ENCODE measurements at regions not wholly inside any gene's neighbourhood (a gene's known extent, or its start where the extent isn't known, plus 50 kb on each side); places are given as distances from the start of the nearest gene placed in this dataset.

DNA sequence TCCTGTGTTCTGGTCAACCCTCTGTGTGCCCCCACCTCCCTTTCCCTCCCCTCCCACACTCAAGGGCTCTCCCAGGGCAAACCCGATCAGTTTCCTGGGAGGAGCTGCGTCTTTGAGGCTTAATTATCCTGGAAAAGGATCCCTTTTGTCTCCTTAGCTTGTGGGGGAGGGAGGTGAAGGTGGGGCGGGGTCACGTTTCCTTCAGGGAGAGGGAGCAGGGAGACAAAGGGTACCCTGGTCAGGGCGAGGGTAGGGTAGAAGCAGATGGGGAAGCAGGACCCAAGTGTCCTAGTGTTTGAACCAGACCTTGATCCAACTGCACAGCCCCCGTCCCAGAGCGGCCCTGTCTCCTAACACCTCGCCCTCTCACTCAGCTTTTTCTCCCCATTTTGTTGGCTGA lies 90.1 kb downstream of the HIF1AN start:
- no peaks in the 10 kb centered on the region for H3K79me1 ChIP-seq (ENCODE audit: low read depth, low read length)
- no peak overlapping the region for H2AK5ac ChIP-seq (ENCODE audit: low read depth, low read length)
- H3K14ac ChIP-seq (ENCODE audit: low read length), result no peak overlapping the region
- H4K8ac ChIP-seq (ENCODE audit: low read depth, low read length), result no peak overlapping the region
- H3K18ac ChIP-seq (ENCODE audit: low read length), result no peak overlapping the region
- H2BK15ac ChIP-seq (ENCODE audit: low read length), result no peak overlapping the region
- no peak overlapping the region for H2BK12ac ChIP-seq (ENCODE audit: low read length)
- H2BK120ac ChIP-seq (ENCODE audit: low read depth, low read length), result no peak overlapping the region
- no peak overlapping the region for H3K27ac ChIP-seq (replicated peaks; ENCODE audit: low read length)
- peak overlapping the region; percentile 56 for H2AFZ ChIP-seq (ENCODE audit: low read length)
- H3K23ac ChIP-seq (ENCODE audit: low read depth, low read length, poor library complexity), result no peak overlapping the region
- no peak overlapping the region for H3K4me2 ChIP-seq (ENCODE audit: insufficient read depth, low read length, poor library complexity, severe bottlenecking)
- H3K4me1 ChIP-seq (ENCODE audit: control insufficient read depth in 2 of 2, insufficient read depth in 1 of 2, low read depth in 1 of 2, low read length in 2 of 2), result peaks cover 0 to 12% of the 10 kb centered on the region in 2 donors
- no peak overlapping the region for H4K91ac ChIP-seq (ENCODE audit: low read depth, low read length, poor library complexity)
- H3K4me3 ChIP-seq (ENCODE audit: low read length in 2 of 2), result no peak overlapping the region
- peak; percentile 32 for DNase-seq (ENCODE audit: low spot score)
- H3K9me3 ChIP-seq (replicated peaks in 1 of 2; ENCODE audit: control insufficient read depth in 2 of 2, insufficient read depth in 1 of 2, low read depth in 1 of 2, low read length in 2 of 2), result no peaks in the 10 kb centered on the region
- no peaks in the 10 kb centered on the region for H3K36me3 ChIP-seq (replicated peaks in 1 of 2; ENCODE audit: control insufficient read depth in 2 of 2, insufficient read depth in 2 of 2, low read length in 2 of 2)
- peaks cover 2 to 61% (median 52%) of the 10 kb centered on the region in 3 experiments for H3K27me3 ChIP-seq (ENCODE audit: control insufficient read depth in 3 of 3, insufficient read depth in 3 of 3, low read depth in 1 of 3, low read length in 3 of 3)
- peak overlapping the region; percentile 12 for H3K9ac ChIP-seq (ENCODE audit: low read depth, low read length, poor library complexity)
- H2BK5ac ChIP-seq (ENCODE audit: low read length), result no peak overlapping the region
- no CpG with 5 or more reads among the region's 8 CpGs for WGBS, 2 donors (ENCODE audit: extremely low coverage in 2 of 2, insufficient read length in 2 of 2, insufficient replicate concordance in 1 of 2)
- H3K4ac ChIP-seq (ENCODE audit: low read length), result no peak overlapping the region

DNA sequence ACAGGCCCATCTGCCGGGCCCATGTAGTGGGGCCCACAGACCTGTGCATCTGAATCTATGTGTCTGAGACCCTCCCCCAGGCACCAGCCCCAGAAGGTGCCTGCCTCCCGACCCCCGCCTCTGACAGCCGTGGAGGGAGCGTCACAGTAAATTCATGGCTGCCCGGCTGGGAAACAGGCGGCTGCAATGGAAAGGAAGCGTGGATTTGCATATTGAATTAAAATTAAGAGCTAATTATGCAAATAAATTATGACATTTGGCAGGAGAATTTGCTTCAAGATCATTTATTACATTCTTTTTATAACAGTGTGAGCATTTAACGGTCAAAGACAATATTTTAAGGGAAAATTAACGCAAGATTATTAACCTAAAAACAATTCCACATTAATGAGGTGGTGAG lies 92.3 kb downstream of the HIF1AN start:
- Histone ChIP-seq H3K4me2 (ENCODE audit: insufficient read depth, low read length, poor library complexity, severe bottlenecking) (no peak overlapping the region), H3K4me3 (ENCODE audit: low read length in 2 of 2) (no peak overlapping the region), H3K27me3 (ENCODE audit: control insufficient read depth in 3 of 3, insufficient read depth in 3 of 3, low read depth in 1 of 3, low read length in 3 of 3) (peaks cover 2 to 48% (median 40%) of the 10 kb centered on the region in 3 experiments), H3K9ac (ENCODE audit: low read depth, low read length, poor library complexity) (no peak overlapping the region), H3K18ac (ENCODE audit: low read length) (no peak overlapping the region), H4K8ac (ENCODE audit: low read depth, low read length) (no peak overlapping the region), H2AK5ac (ENCODE audit: low read depth, low read length) (no peak overlapping the region), H3K14ac (ENCODE audit: low read length) (no peak overlapping the region), H2BK120ac (ENCODE audit: low read depth, low read length) (no peak overlapping the region), H2BK15ac (ENCODE audit: low read length) (no peak overlapping the region), H2AFZ (ENCODE audit: low read length) (no peak overlapping the region), H2BK12ac (ENCODE audit: low read length) (no peak overlapping the region), H3K36me3 (replicated peaks in 1 of 2; ENCODE audit: control insufficient read depth in 2 of 2, insufficient read depth in 2 of 2, low read length in 2 of 2) (no peaks in the 10 kb centered on the region), H3K4ac (ENCODE audit: low read length) (no peak overlapping the region), H2BK5ac (ENCODE audit: low read length) (no peak overlapping the region), H3K4me1 (ENCODE audit: control insufficient read depth in 2 of 2, insufficient read depth in 1 of 2, low read depth in 1 of 2, low read length in 2 of 2) (peaks cover 0 to 12% of the 10 kb centered on the region in 2 donors), H4K91ac (ENCODE audit: low read depth, low read length, poor library complexity) (no peak overlapping the region), H3K79me1 (ENCODE audit: low read depth, low read length) (no peaks in the 10 kb centered on the region), H3K9me3 (replicated peaks in 1 of 2; ENCODE audit: control insufficient read depth in 2 of 2, insufficient read depth in 1 of 2, low read depth in 1 of 2, low read length in 2 of 2) (no peaks in the 10 kb centered on the region), H3K23ac (ENCODE audit: low read depth, low read length, poor library complexity) (no peak overlapping the region), H3K27ac (replicated peaks; ENCODE audit: low read length) (no peak overlapping the region)
- DNase-seq (ENCODE audit: low spot score), result no peak
- no CpG with 5 or more reads among the region's 10 CpGs for WGBS, 2 donors (ENCODE audit: extremely low coverage in 2 of 2, insufficient read length in 2 of 2, insufficient replicate concordance in 1 of 2)

DNA sequence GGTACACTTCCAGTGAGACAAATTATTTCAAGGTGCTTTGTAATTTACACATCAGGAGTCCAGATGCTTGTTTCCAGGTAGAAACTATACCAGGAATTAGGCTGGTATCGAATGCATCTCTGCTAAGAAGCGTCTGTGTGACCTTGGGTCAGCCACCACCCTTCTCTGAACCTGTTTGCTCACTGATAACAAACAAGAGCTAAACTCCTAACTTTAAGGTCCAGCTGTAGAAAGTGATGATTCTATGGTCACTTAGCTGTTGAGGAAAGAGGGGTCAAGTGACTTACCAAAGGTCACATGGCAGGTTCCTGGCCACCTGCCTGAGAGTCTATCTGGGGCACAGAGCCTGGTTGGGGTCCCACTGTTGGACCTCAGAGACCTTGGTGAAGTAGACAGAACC lies 95.4 kb downstream of the HIF1AN start:
- no peak overlapping the region for H2BK120ac ChIP-seq (ENCODE audit: low read depth, low read length)
- no peak overlapping the region for H3K14ac ChIP-seq (ENCODE audit: low read length)
- no peak overlapping the region for H2BK5ac ChIP-seq (ENCODE audit: low read length)
- H4K8ac ChIP-seq (ENCODE audit: low read depth, low read length), result no peak overlapping the region
- no peak overlapping the region for H3K4ac ChIP-seq (ENCODE audit: low read length)
- WGBS, 2 donors (ENCODE audit: extremely low coverage in 2 of 2, insufficient read length in 2 of 2, insufficient replicate concordance in 1 of 2), result no CpG with 5 or more reads among the region's 2 CpGs
- no peak overlapping the region for H3K9ac ChIP-seq (ENCODE audit: low read depth, low read length, poor library complexity)
- H3K79me1 ChIP-seq (ENCODE audit: low read depth, low read length), result no peaks in the 10 kb centered on the region
- peaks cover 0 to 1% of the 10 kb centered on the region in 2 donors for H3K4me1 ChIP-seq (ENCODE audit: control insufficient read depth in 2 of 2, insufficient read depth in 1 of 2, low read depth in 1 of 2, low read length in 2 of 2)
- H3K4me2 ChIP-seq (ENCODE audit: insufficient read depth, low read length, poor library complexity, severe bottlenecking), result no peak overlapping the region
- no peak overlapping the region for H2BK15ac ChIP-seq (ENCODE audit: low read length)
- H3K27me3 ChIP-seq (ENCODE audit: control insufficient read depth in 3 of 3, insufficient read depth in 3 of 3, low read depth in 1 of 3, low read length in 3 of 3), result peaks cover 0 to 35% (median 22%) of the 10 kb centered on the region in 3 experiments
- no peak overlapping the region for H3K23ac ChIP-seq (ENCODE audit: low read depth, low read length, poor library complexity)
- no peaks in the 10 kb centered on the region for H3K36me3 ChIP-seq (replicated peaks in 1 of 2; ENCODE audit: control insufficient read depth in 2 of 2, insufficient read depth in 2 of 2, low read length in 2 of 2)
- no peak overlapping the region for H3K4me3 ChIP-seq (ENCODE audit: low read length in 2 of 2)
- H2BK12ac ChIP-seq (ENCODE audit: low read length), result no peak overlapping the region
- no peak overlapping the region for H3K18ac ChIP-seq (ENCODE audit: low read length)
- H3K27ac ChIP-seq (replicated peaks; ENCODE audit: low read length), result no peak overlapping the region
- DNase-seq (ENCODE audit: low spot score), result no peak
- H2AFZ ChIP-seq (ENCODE audit: low read length), result no peak overlapping the region
- H2AK5ac ChIP-seq (ENCODE audit: low read depth, low read length), result no peak overlapping the region
- no peak overlapping the region for H4K91ac ChIP-seq (ENCODE audit: low read depth, low read length, poor library complexity)
- H3K9me3 ChIP-seq (replicated peaks in 1 of 2; ENCODE audit: control insufficient read depth in 2 of 2, insufficient read depth in 1 of 2, low read depth in 1 of 2, low read length in 2 of 2), result no peaks in the 10 kb centered on the region

DNA sequence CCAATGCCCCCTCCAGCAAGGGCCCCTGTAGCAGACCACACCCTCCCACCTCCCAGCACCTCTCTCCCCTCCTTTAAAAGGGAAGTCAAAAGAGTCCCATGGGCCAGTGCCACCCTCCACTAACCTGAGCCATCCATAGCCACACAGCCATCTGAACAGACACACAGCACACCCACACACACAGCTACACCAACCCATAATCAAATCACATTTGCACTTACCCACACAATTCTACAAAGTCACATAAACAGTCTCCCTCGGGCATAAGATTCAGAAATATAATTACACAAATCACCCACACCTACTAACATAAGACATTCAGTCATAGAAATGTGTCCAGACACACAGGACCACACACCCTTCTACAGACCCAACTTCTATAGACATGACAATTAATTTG lies 96.3 kb downstream of the HIF1AN start:
- no peak overlapping the region for H2AK5ac ChIP-seq (ENCODE audit: low read depth, low read length)
- no peak overlapping the region for H3K4ac ChIP-seq (ENCODE audit: low read length)
- H2BK12ac ChIP-seq (ENCODE audit: low read length), result no peak overlapping the region
- no peaks in the 10 kb centered on the region for H3K9me3 ChIP-seq (replicated peaks in 1 of 2; ENCODE audit: control insufficient read depth in 2 of 2, insufficient read depth in 1 of 2, low read depth in 1 of 2, low read length in 2 of 2)
- no peak overlapping the region for H2BK15ac ChIP-seq (ENCODE audit: low read length)
- WGBS, 2 donors (ENCODE audit: extremely low coverage in 2 of 2, insufficient read length in 2 of 2, insufficient replicate concordance in 1 of 2), result no CpG with 5 or more reads among the region's 1 CpG
- H4K8ac ChIP-seq (ENCODE audit: low read depth, low read length), result no peak overlapping the region
- H3K4me3 ChIP-seq (ENCODE audit: low read length in 2 of 2), result no peak overlapping the region
- H3K4me1 ChIP-seq (ENCODE audit: control insufficient read depth in 2 of 2, insufficient read depth in 1 of 2, low read depth in 1 of 2, low read length in 2 of 2), result no peaks in the 10 kb centered on the region
- H3K14ac ChIP-seq (ENCODE audit: low read length), result no peak overlapping the region
- no peak overlapping the region for H2AFZ ChIP-seq (ENCODE audit: low read length)
- H3K23ac ChIP-seq (ENCODE audit: low read depth, low read length, poor library complexity), result no peak overlapping the region
- H3K27ac ChIP-seq (replicated peaks; ENCODE audit: low read length), result no peak overlapping the region
- no peak overlapping the region for H2BK5ac ChIP-seq (ENCODE audit: low read length)
- no peak overlapping the region for H3K18ac ChIP-seq (ENCODE audit: low read length)
- no peak overlapping the region for H4K91ac ChIP-seq (ENCODE audit: low read depth, low read length, poor library complexity)
- H3K9ac ChIP-seq (ENCODE audit: low read depth, low read length, poor library complexity), result no peak overlapping the region
- H3K79me1 ChIP-seq (ENCODE audit: low read depth, low read length), result no peaks in the 10 kb centered on the region
- no peak overlapping the region for H3K4me2 ChIP-seq (ENCODE audit: insufficient read depth, low read length, poor library complexity, severe bottlenecking)
- no peak overlapping the region for H2BK120ac ChIP-seq (ENCODE audit: low read depth, low read length)
- H3K27me3 ChIP-seq (ENCODE audit: control insufficient read depth in 3 of 3, insufficient read depth in 3 of 3, low read depth in 1 of 3, low read length in 3 of 3), result peaks cover 0 to 35% (median 17%) of the 10 kb centered on the region in 3 experiments
- no peak for DNase-seq (ENCODE audit: low spot score)
- no peaks in the 10 kb centered on the region for H3K36me3 ChIP-seq (replicated peaks in 1 of 2; ENCODE audit: control insufficient read depth in 2 of 2, insufficient read depth in 2 of 2, low read length in 2 of 2)

All from neuronal stem cell (in vitro differentiated cells).